Coronary artery (tissue), 2 donors: ENCODE measurements at regions not wholly inside any gene's neighbourhood (a gene's known extent, or its start where the extent isn't known, plus 50 kb on each side); places are given as distances from the start of the nearest gene placed in this dataset.

ENCODE experiments used
- DNase-seq: peaks from one replicate; pipeline ENCODE4 v3.0.0-alpha.2; 2017; ENCODE audit warnings: low spot score
- H3K27ac ChIP-seq, 2 donors: fragments of 200-600 bp; sonication (generic); one replicate each; pipeline ENCODE4 v1.5.1; 2016 to 2019
- H3K4me3 ChIP-seq: fragments of 200-600 bp; sonication (generic); 2 replicates; pipeline ENCODE4 v1.5.1; 2016; ENCODE audit warnings: mild to moderate bottlenecking, moderate library complexity
- TF ChIP-seq, protein P1 (sequence below): fragments of 200-600 bp; sonication (generic); IDR thresholded peaks from one replicate; pipeline ENCODE4 v1.5.1; 2019; ENCODE audit warnings: antibody characterized with exemption

DNA sequence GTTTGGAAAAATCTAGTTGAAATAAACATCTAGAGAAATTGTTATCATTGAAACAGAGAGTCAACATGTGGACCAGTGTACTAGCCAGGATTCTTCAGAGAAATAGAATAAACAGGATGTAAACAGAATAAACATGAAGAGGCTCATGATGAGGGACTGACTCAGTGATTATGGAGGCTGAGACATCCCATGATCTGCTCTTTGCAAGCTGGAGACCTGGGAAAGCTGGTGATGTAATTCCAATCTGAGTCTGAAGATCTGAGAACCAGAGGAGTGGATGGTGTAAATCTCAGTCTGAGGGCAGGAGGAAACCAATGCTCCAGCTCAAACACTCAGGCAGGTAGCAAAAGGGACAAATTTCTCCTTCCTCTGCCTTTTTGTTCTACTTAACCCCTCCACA is 62.9 kb upstream of the FAM180A start:
- H3K27ac ChIP-seq = no peak overlapping the region
- no peak for DNase-seq

DNA sequence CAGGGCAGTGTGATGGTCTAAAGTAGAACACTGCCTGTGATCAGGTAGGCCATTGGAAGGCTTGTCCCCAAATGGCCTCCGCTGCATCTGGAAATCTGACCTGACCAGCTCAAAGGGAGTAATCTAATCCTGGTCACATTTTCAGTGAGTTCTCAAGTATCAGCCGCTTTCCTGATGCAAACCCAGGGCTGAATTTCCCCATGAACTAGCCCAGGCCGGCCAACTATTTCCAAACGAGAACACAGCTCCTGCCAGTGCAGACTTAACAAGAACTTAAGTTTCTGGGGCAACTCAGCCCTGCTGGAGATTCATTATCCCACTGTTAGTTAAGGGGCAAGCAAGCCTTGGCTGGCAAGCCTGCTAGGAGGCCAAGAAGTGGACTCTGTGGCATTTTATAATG is 59.6 kb upstream of the FAM180A start:
- TF ChIP-seq, protein P1, sequence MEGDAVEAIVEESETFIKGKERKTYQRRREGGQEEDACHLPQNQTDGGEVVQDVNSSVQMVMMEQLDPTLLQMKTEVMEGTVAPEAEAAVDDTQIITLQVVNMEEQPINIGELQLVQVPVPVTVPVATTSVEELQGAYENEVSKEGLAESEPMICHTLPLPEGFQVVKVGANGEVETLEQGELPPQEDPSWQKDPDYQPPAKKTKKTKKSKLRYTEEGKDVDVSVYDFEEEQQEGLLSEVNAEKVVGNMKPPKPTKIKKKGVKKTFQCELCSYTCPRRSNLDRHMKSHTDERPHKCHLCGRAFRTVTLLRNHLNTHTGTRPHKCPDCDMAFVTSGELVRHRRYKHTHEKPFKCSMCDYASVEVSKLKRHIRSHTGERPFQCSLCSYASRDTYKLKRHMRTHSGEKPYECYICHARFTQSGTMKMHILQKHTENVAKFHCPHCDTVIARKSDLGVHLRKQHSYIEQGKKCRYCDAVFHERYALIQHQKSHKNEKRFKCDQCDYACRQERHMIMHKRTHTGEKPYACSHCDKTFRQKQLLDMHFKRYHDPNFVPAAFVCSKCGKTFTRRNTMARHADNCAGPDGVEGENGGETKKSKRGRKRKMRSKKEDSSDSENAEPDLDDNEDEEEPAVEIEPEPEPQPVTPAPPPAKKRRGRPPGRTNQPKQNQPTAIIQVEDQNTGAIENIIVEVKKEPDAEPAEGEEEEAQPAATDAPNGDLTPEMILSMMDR = no peak
- Histone ChIP-seq H3K27ac (peak overlapping the region in 1 of 2 donors; percentile 54), H3K4me3 (no peak overlapping the region)
- DNase-seq = no peak

More for the DNA sequence above, 62.9 kb upstream of the FAM180A start:
- TF ChIP-seq, protein P1 = no peak
- H3K4me3 ChIP-seq = no peak overlapping the region

DNA sequence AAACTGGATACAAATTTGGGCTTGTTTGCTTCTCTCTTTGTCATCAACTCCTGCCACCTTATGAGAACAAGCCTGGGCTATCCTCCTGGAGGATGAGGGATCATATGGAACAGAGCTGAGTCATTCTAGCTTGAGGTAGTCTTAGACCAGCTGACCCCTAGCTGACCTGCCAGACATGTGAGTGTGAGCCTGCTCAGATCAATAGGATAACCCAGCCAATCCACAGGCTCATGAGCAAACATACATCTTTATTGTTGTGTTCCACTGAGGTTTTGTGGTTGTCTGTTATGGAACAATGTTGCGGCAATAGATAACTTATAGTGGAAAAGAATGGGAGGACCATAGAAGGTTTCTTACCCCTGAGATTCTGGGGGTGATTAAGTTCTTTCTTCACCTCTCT is 54.5 kb upstream of the FAM180A start:
- H3K4me3 ChIP-seq = no peak overlapping the region
- TF ChIP-seq, protein P1 = no peak
- H3K27ac ChIP-seq = no peak overlapping the region
- DNase-seq = no peak

DNA sequence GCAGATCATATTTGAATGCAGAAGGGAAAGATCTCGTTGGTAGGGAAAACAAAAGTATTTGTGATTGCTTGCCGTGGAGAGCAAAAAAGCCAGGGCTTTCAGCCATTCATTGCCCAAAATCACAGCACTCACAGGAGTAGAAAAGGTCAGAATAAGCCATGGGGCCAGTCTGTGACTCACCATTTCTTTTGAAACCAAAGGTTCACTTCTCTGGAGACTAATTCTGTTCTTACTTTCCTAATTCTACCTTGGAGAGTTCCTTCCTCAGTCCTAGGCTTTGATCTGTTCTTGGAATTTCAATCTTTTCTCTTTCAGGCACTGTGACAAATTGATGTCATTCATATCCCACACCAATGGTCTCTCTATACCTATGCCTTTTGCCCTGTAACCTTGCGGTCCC is 54.1 kb upstream of the FAM180A start:
- TF ChIP-seq, protein P1 = no peak
- no peak overlapping the region for H3K4me3 ChIP-seq
- DNase-seq = no peak
- H3K27ac ChIP-seq = no peak overlapping the region

DNA sequence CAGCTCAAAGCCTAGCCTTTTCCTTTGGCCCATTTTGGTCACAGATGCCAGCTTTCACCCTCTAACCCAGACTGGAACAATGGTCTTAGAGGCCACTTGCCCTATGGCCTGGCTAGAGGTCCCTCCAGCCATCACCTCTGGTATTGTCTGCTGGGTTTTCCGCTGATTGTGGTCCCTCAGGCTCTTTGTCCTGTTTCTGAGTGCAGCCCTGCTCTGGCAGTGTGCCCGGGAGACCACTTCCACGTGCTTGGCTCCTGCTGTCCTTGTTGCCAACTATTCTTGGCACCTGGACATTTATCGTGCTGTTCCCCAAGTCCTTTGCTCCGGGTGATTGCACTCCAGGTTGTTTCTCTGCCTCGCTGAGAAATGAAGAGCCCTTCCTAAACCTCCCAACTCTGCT is 53.3 kb upstream of the FAM180A start:
- DNase-seq = peak; percentile 60
- H3K27ac ChIP-seq = no peak overlapping the region
- TF ChIP-seq, protein P1 = no peak
- H3K4me3 ChIP-seq = no peak overlapping the region

DNA sequence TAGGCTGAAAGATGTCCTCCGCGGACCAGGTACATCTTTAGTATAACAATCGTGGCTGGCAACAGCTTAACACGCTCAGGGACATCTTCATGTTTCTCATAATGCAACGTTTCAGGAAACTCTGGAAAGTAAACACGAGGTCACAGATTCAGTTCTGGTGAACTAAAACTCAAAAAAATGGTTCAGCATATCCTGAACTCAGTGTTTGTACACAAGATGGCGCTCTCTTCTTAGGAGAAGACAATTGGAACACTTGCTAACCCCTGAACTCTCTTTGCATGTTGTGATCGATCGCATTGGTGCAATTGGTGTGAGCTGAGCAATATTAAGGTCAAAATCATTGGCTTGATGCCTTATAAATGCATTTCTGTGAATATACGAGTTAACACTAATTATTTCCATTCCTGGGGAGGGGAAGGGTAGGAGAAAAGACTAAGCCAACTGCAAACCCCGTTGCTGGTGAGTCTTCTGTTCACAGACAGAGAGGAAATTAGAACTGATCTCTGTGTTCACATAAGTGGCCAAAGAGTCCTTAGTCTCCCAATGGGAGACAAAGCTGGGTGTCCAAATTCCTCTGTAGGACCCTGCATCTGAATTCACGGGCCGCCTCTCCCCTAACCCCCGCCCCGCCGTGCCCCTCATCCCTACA is 52.6 kb upstream of the FAM180A start:
- DNase-seq = no peak
- Histone ChIP-seq H3K4me3 (peak overlapping the region; percentile 57), H3K27ac (peak overlapping the region; percentile 54 to 68)
- TF ChIP-seq, protein P1 = peak; percentile 58

DNA sequence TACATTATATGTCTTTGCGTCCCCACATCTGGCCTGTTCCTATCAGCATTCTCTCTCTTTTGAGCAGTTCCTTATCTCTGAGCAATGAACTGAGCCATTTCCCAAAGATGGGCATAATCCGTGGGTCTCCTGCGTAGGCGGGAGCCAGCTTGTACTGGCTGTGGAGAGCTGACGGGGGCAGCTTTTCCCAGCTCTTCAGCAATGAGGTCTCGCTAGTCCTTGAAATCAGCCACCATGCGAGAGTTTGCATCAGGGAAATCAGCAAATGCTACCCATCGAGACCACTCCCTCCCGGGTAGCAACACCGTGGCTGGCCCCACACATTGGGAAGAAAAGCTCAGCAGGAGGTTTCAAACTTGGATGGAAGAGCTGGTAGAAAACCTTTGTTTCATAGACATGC is 51.9 kb upstream of the FAM180A start:
- peak overlapping the region; percentile 57 for H3K4me3 ChIP-seq
- peak; percentile 58 for DNase-seq
- TF ChIP-seq, protein P1 = no peak

More for the DNA sequence above, 51.9 kb upstream of the FAM180A start:
- peak overlapping the region; percentile 54 to 68 for H3K27ac ChIP-seq
